ENCODE measurements at regions not wholly inside any gene's neighbourhood (a gene's known extent, or its start where the extent isn't known, plus 50 kb on each side); places are given as distances from the start of the nearest gene placed in this dataset.

DNA sequence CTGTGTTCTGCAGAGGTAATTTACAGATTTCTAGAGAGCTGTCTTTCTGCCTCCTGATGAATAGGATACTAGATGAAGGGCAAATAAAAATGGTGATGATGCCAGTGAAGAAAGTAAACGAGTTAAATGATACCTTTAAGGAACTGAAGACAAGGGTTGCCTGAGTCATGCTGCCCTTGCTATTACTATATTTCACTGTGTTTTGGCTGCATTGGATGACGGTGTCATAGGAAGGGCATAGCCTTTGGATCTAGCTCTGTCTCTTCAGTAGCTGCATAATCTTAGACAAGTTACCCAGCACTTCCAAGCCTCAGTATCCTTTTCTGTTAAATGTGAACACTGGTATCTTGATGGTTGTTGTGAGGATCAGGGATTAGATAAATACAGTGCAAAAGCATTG, 131.5 kb upstream of the FGGY start:
- ATAC-seq (replicated peaks), result no peak
- H3K9me3 Mint-ChIP-seq, result peaks cover 0 to 7% of the 10 kb centered on the region in 2 donors
- H3K27ac Mint-ChIP-seq, result no peak overlapping the region
- H3K4me1 Mint-ChIP-seq, result peaks cover 0 to 5% of the 10 kb centered on the region in 2 donors
- DNase-seq, result no peak
- peaks cover 3 to 17% of the 10 kb centered on the region in 2 donors for H3K27me3 Mint-ChIP-seq
- H3K4me3 Mint-ChIP-seq, result no peak overlapping the region
- H3K36me3 Mint-ChIP-seq, result no peaks in the 10 kb centered on the region

DNA sequence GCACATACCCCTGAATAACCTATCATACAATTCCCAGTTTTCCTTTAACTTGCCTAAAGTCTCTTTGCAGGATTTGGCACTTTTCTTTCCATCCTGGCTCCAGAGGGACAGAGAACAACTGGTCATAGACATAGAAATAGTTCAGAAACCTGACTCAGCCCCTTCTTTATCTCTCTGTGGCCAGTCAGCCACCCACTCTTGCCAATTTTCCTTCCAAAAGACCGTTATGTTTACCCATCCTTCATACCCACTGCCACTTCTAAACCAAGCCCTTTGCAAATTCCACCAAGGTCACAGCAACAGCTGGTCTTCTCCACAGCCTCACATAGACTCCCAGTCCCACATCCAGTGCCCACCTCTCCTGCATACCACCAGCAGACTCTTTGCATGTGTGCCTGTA, 127.2 kb upstream of the FGGY start:
- no peak for ATAC-seq (replicated peaks)
- Mint-ChIP-seq H3K27me3 (peaks cover 3 to 8% of the 10 kb centered on the region in 2 donors), H3K27ac (no peak overlapping the region), H3K36me3 (no peaks in the 10 kb centered on the region), H3K9me3 (peaks cover 0 to 7% of the 10 kb centered on the region in 2 donors), H3K4me3 (no peak overlapping the region), H3K4me1 (peaks cover 22 to 37% of the 10 kb centered on the region in 2 donors)
- no peak for DNase-seq

DNA sequence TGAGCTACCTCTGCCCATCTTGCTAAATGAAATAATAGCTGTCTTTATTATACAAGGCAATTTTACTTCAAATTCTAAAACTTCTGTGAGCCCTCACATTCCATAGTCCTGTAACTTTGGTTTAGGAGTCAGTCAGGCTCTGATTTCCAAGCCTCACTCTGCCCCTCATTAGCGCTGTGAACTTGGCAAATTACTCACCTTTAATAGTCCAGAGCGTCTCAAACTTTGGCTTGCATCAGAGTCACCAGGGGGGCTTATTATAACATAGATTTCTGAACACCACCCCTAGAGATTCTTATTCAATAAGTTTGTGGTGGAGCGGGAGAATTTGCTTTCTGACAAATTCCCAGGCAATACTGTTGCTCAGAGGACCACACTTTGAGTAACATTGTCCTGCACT, 126.2 kb upstream of the FGGY start:
- H3K27me3 Mint-ChIP-seq, result no peaks in the 10 kb centered on the region
- DNase-seq, result no peak
- peaks cover 0 to 7% of the 10 kb centered on the region in 2 donors for H3K9me3 Mint-ChIP-seq
- H3K27ac Mint-ChIP-seq, result no peak overlapping the region
- ATAC-seq (replicated peaks), result no peak
- H3K4me1 Mint-ChIP-seq, result peaks cover 22 to 37% of the 10 kb centered on the region in 2 donors
- no peaks in the 10 kb centered on the region for H3K36me3 Mint-ChIP-seq
- H3K4me3 Mint-ChIP-seq, result no peak overlapping the region

DNA sequence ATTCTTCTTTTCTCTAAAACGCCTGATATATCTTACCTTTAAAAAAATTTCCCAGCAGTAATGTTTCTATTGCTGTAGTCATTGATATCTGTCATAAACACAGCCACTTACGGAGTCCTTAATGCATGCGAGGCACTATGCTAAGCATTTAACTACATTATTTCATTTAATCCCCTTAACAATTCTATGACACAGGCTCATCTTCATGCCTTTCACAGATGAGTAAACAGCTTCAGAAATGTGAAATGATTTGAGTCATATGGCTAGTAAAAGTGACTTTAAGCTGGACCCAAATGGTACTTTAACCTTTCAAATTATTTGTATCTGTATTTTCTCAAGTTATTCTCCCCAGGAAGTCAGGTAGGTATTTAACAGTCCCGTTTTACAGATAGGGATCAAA, 125.1 kb upstream of the FGGY start:
- H3K9me3 Mint-ChIP-seq, result peaks cover 0 to 7% of the 10 kb centered on the region in 2 donors

DNA sequence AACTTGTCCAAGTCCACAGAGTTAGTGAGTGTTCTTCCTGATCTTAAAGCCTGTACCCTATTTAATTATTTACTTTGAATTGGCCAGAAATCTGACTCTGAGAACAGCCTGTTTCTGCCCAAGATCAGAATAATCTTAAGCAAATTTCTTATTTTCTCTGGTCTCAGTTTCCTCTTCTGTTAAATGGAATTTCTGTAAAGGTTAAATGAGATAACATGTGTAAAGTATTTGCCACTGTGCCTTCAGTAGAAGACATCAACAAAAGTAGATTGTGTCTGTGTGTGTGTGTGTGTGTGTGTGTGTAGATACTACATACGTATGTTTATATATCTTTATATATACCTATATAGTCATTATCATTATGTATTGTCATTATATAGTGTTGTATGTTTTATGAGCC, 124.2 kb upstream of the FGGY start:
- DNase-seq (no peak), ATAC-seq (replicated peaks) (no peak)
- Mint-ChIP-seq H3K36me3 (peaks cover 0 to 2% of the 10 kb centered on the region in 2 donors), H3K4me3 (peak overlapping the region in 1 of 2 donors; percentile 42), H3K27me3 (no peaks in the 10 kb centered on the region), H3K4me1 (peaks cover 28 to 42% of the 10 kb centered on the region in 2 donors), H3K27ac (peak overlapping the region; percentile 56), H3K9me3 (peaks cover 0 to 6% of the 10 kb centered on the region in 2 donors)

More for the DNA sequence above, 125.1 kb upstream of the FGGY start:
- no peak for DNase-seq
- H3K27me3 Mint-ChIP-seq, result no peaks in the 10 kb centered on the region
- peak; percentile 92 for ATAC-seq (replicated peaks)
- H3K4me1 Mint-ChIP-seq, result peaks cover 24 to 42% of the 10 kb centered on the region in 2 donors
- H3K27ac Mint-ChIP-seq, result no peak overlapping the region
- H3K4me3 Mint-ChIP-seq, result no peak overlapping the region
- H3K36me3 Mint-ChIP-seq, result peaks cover 0 to 2% of the 10 kb centered on the region in 2 donors

DNA sequence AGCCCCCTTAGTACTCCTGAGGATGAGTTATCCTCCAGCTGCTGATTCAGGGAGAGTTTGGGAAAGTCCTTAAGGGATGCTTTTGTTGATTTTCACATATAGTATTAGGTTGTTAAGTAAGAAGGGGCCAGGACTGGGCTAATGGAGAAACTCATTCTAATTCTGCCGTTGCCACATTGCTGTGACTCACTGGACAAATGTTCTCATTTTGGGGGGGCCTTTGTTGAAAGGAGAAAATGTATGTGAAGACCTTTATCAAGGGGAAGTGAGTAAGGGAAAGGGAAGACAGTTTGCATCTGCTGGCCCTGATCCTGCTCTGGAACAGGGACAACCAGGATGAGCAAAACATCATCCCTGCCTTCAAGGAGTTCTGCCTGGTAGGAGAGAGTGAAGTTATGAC, 123.2 kb upstream of the FGGY start:
- Mint-ChIP-seq H3K27ac (peak overlapping the region; percentile 63), H3K9me3 (peaks cover 0 to 5% of the 10 kb centered on the region in 2 donors), H3K36me3 (peaks cover 0 to 2% of the 10 kb centered on the region in 2 donors), H3K4me3 (no peak overlapping the region), H3K27me3 (no peaks in the 10 kb centered on the region), H3K4me1 (peaks cover 28 to 42% of the 10 kb centered on the region in 2 donors)
- ATAC-seq (replicated peaks), result no peak
- no peak for DNase-seq

DNA sequence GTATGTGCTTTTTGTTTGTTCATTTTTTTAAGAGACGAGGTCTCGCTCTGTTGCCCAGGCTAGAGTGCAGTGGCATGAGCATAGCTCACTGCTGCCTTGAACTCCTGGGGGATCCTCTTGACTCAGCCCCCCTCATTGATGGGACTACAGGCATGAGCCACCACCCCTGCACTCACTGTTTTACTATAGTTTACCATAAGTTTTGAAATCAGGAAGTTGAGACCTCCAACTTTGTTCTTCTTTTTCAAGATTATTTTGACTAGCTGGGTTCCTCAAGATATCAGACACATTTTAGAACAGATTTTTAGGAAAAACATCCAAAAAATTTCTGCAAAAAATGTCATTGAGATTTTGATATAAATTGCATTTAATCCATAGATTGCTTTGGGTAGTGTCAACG, 120.4 kb upstream of the FGGY start:
- DNase-seq (no peak), ATAC-seq (replicated peaks) (no peak)
- peaks cover 28 to 35% of the 10 kb centered on the region in 2 donors for H3K4me1 Mint-ChIP-seq
- H3K27me3 Mint-ChIP-seq, result no peaks in the 10 kb centered on the region
- peak overlapping the region; percentile 20 for H3K27ac Mint-ChIP-seq
- H3K9me3 Mint-ChIP-seq, result peaks cover 0 to 5% of the 10 kb centered on the region in 2 donors
- H3K4me3 Mint-ChIP-seq, result no peak overlapping the region
- peaks cover 0 to 2% of the 10 kb centered on the region in 2 donors for H3K36me3 Mint-ChIP-seq

DNA sequence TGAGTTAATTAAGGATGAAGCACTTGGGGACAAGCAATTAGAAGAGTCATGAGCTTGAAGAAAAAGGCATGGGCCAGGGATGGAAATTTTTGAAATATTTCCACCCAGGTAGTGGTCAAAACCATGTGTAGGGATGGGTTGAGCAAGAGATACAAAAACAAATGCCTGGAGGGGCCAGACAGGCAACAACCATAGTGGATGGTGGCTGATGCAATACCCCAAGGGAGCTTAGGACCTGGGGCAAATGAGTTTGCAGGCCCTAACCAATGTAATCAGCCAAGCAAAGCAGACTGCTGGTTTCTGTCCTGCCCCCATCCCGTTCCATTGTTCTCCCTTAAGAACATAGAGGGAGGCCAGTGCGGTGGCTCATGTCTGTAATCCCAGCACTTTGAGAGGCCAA, 119.1 kb upstream of the FGGY start:
- Mint-ChIP-seq H3K4me3 (no peak overlapping the region), H3K9me3 (peaks cover 0 to 5% of the 10 kb centered on the region in 2 donors), H3K36me3 (peaks cover 0 to 2% of the 10 kb centered on the region in 2 donors), H3K4me1 (peaks cover 18 to 22% of the 10 kb centered on the region in 2 donors), H3K27me3 (no peaks in the 10 kb centered on the region), H3K27ac (no peak overlapping the region)
- ATAC-seq (replicated peaks) (no peak), DNase-seq (no peak)

DNA sequence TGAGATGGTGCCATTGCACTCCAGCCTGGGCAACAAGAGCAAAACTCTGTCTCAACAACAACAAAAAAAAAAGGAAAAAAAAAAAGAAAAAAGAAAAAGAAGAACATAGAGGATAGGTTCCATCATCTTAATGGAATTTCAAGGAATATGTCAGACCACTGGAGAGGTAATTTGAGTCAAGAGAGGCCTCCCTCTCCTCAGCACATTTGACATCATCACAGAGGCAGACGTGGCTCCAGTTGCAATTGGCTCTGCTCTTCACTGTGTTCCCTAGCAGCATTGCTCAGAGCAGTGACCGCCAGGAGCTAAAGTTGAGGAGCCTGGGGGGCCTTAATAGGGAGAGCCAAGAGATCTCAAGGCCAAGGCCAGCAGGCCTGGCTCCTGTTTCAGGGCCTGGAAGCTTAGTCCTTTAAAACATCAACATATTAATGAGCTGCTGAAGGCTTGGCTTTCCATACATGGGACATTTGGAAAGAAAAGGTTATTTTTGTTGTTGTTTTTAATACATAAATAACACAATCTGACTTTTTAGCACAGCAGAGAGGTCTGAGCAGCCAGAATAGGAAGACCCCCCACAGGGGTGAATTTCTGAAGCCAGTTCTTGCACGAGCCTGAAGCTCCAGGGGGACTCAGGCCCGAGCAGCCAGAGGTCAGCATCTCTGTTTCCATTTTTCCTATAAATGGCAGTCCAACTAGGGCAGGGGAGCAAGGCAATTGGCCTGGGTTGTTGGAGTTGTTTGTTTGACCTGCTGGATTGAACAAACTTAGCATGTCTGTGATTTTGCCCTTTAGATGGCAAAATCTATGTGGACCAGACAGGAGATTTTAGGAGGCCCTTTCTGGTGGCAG, 118.3 kb upstream of the FGGY start:
- H3K4me1 Mint-ChIP-seq, result peaks cover 14 to 17% of the 10 kb centered on the region in 2 donors
- no peak for DNase-seq
- peaks cover 0 to 5% of the 10 kb centered on the region in 2 donors for H3K9me3 Mint-ChIP-seq
- no peaks in the 10 kb centered on the region for H3K27me3 Mint-ChIP-seq
- H3K4me3 Mint-ChIP-seq, result no peak overlapping the region
- ATAC-seq (replicated peaks), result no peak
- H3K36me3 Mint-ChIP-seq, result peaks cover 0 to 2% of the 10 kb centered on the region in 2 donors
- H3K27ac Mint-ChIP-seq, result no peak overlapping the region

DNA sequence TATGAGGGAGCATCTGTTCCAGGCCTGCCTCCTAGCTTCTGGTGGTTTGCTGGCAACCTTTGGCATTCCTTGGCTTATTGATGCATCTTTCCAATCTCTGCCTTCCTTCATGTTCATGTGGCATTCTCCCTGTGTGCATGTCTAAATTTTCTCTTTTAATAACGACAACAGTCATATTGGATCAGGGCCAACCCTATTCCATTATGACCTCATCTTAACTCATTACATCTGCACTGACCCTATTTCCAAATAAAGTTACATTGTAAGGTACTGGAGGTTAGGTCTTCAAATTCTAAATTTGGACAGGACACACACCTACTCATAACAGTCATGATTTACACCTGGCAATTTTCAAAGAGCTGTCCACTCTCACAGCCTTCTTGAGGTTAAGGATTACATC, 117.2 kb upstream of the FGGY start:
- Mint-ChIP-seq H3K27ac (no peak overlapping the region), H3K4me3 (no peak overlapping the region), H3K27me3 (no peaks in the 10 kb centered on the region), H3K36me3 (peaks cover 0 to 2% of the 10 kb centered on the region in 2 donors), H3K9me3 (peaks cover 0 to 5% of the 10 kb centered on the region in 2 donors), H3K4me1 (peaks cover 11% of the 10 kb centered on the region in 2 donors)
- no peak for ATAC-seq (replicated peaks)
- no peak for DNase-seq

DNA sequence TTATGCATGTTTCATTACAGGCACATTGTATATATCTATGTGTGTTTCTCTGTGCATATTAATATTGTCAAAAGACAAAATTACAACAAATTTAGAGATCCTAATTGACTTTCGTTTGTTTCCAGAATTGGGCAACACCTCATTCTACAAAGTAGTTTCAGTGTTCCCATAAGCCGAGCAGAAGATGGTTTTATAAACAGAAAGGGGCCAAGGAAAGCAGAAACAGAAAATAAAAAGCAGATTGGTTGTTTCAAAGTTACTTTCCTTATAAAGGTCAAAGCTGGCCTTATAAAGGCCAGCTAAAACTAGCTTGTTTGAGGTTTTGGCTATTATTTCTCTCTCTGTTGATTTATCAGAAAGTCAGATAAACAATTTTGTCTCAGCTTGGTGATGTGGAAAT, 116.2 kb upstream of the FGGY start:
- H3K9me3 Mint-ChIP-seq, result peaks cover 0 to 5% of the 10 kb centered on the region in 2 donors
- H3K27ac Mint-ChIP-seq, result no peak overlapping the region
- H3K36me3 Mint-ChIP-seq, result peaks cover 0 to 2% of the 10 kb centered on the region in 2 donors
- no peak overlapping the region for H3K4me3 Mint-ChIP-seq
- no peak for ATAC-seq (replicated peaks)
- DNase-seq, result no peak
- no peaks in the 10 kb centered on the region for H3K27me3 Mint-ChIP-seq
- peaks cover 10 to 11% of the 10 kb centered on the region in 2 donors for H3K4me1 Mint-ChIP-seq

DNA sequence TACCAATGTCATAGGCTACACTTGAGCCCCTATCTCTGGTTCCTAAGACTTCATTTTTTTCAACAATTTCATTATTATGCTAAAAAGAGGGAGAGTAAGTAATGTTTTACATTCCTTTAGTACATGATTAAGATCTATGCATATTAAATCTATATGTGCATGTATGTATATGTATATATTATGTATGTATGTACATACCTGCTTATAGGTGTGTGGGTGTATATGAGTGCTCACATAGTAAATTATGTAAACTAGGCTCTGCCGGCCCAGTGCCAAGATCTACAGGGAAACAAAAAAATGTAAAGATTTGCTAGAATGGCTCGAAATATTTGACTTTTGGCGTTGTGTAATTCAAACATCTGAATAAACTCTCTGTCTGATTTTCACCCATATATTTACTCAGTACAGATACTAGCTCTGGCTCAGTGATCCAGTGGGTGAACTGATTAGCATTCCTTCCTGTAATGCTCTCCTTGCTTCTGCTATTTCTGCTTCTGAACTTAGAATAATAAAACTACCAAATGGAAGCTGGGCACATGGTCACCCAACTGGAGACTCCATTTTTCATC, 113.1 kb upstream of the FGGY start:
- peaks cover 5% of the 10 kb centered on the region in 2 donors for H3K4me1 Mint-ChIP-seq
- H3K27ac Mint-ChIP-seq, result no peak overlapping the region
- H3K36me3 Mint-ChIP-seq, result no peaks in the 10 kb centered on the region
- H3K27me3 Mint-ChIP-seq, result no peaks in the 10 kb centered on the region
- peak in 1 of 2 donors; percentile 29 for ATAC-seq (replicated peaks)
- no peak for DNase-seq
- no peaks in the 10 kb centered on the region for H3K9me3 Mint-ChIP-seq
- no peak overlapping the region for H3K4me3 Mint-ChIP-seq

DNA sequence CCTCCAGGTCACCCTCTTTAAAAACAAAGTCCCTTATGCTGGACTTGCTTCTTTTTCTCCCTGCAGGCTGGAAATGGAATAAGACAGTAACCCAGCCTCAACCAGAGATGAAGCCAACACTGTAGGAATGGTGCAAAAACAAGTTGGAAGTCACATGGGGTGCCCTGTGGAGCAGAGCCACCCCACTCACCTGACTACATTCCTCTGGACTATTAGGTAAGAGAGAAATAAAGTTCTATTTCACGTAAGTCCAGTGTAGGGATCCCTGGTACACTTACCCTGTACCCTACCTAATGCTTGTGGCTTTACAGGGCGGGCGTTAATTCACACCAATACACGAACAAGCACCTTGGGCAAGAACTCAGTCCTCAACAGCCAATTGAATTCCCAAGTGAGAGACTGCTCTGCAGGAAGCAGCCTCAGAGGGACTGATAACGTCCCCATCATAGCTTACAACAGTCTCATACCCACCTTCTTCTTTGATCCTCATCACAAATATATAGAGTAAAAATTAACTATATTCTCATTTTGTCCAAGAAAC, 112.5 kb upstream of the FGGY start:
- Mint-ChIP-seq H3K27ac (no peak overlapping the region), H3K27me3 (peaks cover 0 to under 1% of the 10 kb centered on the region in 2 donors), H3K4me3 (no peak overlapping the region), H3K4me1 (peaks cover 5% of the 10 kb centered on the region in 2 donors), H3K9me3 (no peaks in the 10 kb centered on the region), H3K36me3 (no peaks in the 10 kb centered on the region)
- DNase-seq (no peak), ATAC-seq (replicated peaks) (no peak)

DNA sequence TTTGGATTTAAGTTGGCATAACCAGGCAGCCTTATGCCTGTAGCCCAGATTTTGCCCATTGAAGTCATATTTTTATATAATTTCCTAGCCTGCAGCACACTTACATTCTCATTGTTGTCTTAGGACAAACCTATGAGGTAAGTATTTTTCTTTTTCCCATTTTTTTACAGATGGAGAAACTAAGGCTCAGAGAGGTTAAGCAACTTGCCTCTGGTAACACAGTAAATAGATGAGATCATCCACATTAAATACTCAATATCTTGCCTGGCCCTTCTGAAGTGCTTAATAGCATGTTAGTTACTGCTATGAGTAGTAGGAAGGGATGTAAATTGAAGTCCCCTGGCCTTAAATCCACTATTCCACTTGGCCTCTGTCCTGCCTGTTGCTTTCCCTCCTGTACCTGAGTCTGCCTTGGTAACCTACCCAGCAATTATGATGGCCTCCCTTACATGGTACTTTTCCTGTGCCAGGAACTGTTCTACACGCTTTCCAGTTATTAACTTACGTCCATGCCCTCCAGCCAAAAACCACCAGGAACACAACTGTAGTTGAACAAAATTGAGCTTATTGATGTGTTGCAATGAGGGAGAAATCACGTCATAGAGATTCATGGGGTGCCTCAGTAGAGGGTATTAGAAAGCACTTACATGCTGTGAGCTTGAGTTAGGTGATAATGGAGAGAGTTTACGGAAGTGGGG, 111.6 kb upstream of the FGGY start:
- ATAC-seq (replicated peaks), result no peak
- Mint-ChIP-seq H3K27ac (no peak overlapping the region), H3K4me1 (peaks cover 5% of the 10 kb centered on the region in 2 donors), H3K4me3 (no peak overlapping the region), H3K36me3 (no peaks in the 10 kb centered on the region), H3K27me3 (peaks cover 0 to 7% of the 10 kb centered on the region in 2 donors), H3K9me3 (peaks cover 0 to 2% of the 10 kb centered on the region in 2 donors)
- no peak for DNase-seq

All from stimulated activated naive B cell treated with anti-CD40 and anti-IgM and Interleukin-4, amounts not matched to agents 10 μg/mL and 1 μg/mL and 100 μg/mL, for 72 hours (primary cell).